ENCODE measurements at regions not wholly inside any gene's neighbourhood (a gene's known extent, or its start where the extent isn't known, plus 50 kb on each side); places are given as distances from the start of the nearest gene placed in this dataset.
A peak's percentile ranks its signal among the peaks of the same experiment; 100 is the strongest.

- intact Hi-C loops (cut with micrococcal nuclease), result no loop called here
- ATAC-seq (no peak), DNase-seq (no peak)
- Histone ChIP-seq H3K9me3 (ENCODE audit: low read length) (no peaks in the 10 kb centered on the region), H3K36me3 (ENCODE audit: low read depth, low read length) (no peaks in the 10 kb centered on the region; the same call in 1 of the 2 replicates), H3K27ac (ENCODE audit: low read length) (no peak overlapping the region), H3K9me2 (replicated peaks; ENCODE audit: low read length) (no peaks in the 10 kb centered on the region), H3K79me2 (ENCODE audit: low read length) (no peaks in the 10 kb centered on the region), H3K4me1 (ENCODE audit: insufficient read depth, low read length) (no peaks in the 10 kb centered on the region), H4K20me1 (ENCODE audit: low read length) (no peaks in the 10 kb centered on the region), H3K4me3 (ENCODE audit: low read length) (no peak overlapping the region), H3K4me2 (ENCODE audit: low read length) (no peak overlapping the region), H2AFZ (ENCODE audit: low read length) (no peak overlapping the region), H3F3A (ENCODE audit: low read length, unreplicated experiment) (no peaks in the 10 kb centered on the region), H3K27me3 (ENCODE audit: low read length) (no peaks in the 10 kb centered on the region), H3K9ac (ENCODE audit: low read length) (no peak overlapping the region)
- CTCF ChIA-PET, result no interaction called here
- BruUV-seq (replicated peaks), result no TSS peak
- POLR2A ChIA-PET (ENCODE audit: unreplicated experiment), result no interaction called here
- no peak for TF ChIP-seq EZH2 (IDR thresholded peaks at IDR 0.05; ENCODE audit: low read length, unreplicated experiment)
- TF ChIP-seq EZH2phosphoT487 (IDR thresholded peaks at IDR 0.05; ENCODE audit: borderline replicate concordance, low read length), result no peak
- TF ChIP-seq CTCF (conservative IDR thresholded peaks at IDR 0.05; ENCODE audit: low read depth, low read length), result no peak
Measured at GRCh38 chr14:71686677-71687076, 245.6 kb upstream of the RGS6 start.

- Histone ChIP-seq H3K79me2 (ENCODE audit: low read length) (no peaks in the 10 kb centered on the region), H3K27me3 (ENCODE audit: low read length) (no peaks in the 10 kb centered on the region), H3F3A (ENCODE audit: low read length, unreplicated experiment) (no peaks in the 10 kb centered on the region), H4K20me1 (ENCODE audit: low read length) (no peaks in the 10 kb centered on the region), H3K9me2 (replicated peaks; ENCODE audit: low read length) (no peaks in the 10 kb centered on the region), H3K4me1 (ENCODE audit: insufficient read depth, low read length) (no peaks in the 10 kb centered on the region), H3K9ac (ENCODE audit: low read length) (no peak overlapping the region), H2AFZ (ENCODE audit: low read length) (no peak overlapping the region), H3K36me3 (ENCODE audit: low read depth, low read length) (no peaks in the 10 kb centered on the region; the same call in 1 of the 2 replicates), H3K4me3 (ENCODE audit: low read length) (no peak overlapping the region), H3K9me3 (ENCODE audit: low read length) (no peaks in the 10 kb centered on the region), H3K4me2 (ENCODE audit: low read length) (no peak overlapping the region), H3K27ac (ENCODE audit: low read length) (no peak overlapping the region)
- intact Hi-C loops (cut with micrococcal nuclease), result no loop called here
- ChIA-PET POLR2A (ENCODE audit: unreplicated experiment) (no interaction called here), CTCF (no interaction called here)
- BruUV-seq (replicated peaks), result no TSS peak
- DNase-seq (no peak), ATAC-seq (no peak)
- TF ChIP-seq EZH2phosphoT487 (IDR thresholded peaks at IDR 0.05; ENCODE audit: borderline replicate concordance, low read length) (no peak), EZH2 (IDR thresholded peaks at IDR 0.05; ENCODE audit: low read length, unreplicated experiment) (no peak), CTCF (conservative IDR thresholded peaks at IDR 0.05; ENCODE audit: low read depth, low read length) (no peak)
Measured at GRCh38 chr14:71687166-71687831, 244.9 kb upstream of the RGS6 start.

- H3K4me2 ChIP-seq (ENCODE audit: low read length), result no peak overlapping the region
Measured at GRCh38 chr14:71688576-71688975, 243.7 kb upstream of the RGS6 start.

More at GRCh38 chr14:71688576-71688975, 243.7 kb upstream of the RGS6 start:
- no peak overlapping the region for H3K27ac ChIP-seq (ENCODE audit: low read length)
- H3K36me3 ChIP-seq (ENCODE audit: low read depth, low read length), result no peaks in the 10 kb centered on the region; the same call in 1 of the 2 replicates
- no peaks in the 10 kb centered on the region for H3K9me3 ChIP-seq (ENCODE audit: low read length)
- H2AFZ ChIP-seq (ENCODE audit: low read length), result no peak overlapping the region
- no peak overlapping the region for H3K4me3 ChIP-seq (ENCODE audit: low read length)
- H3K4me1 ChIP-seq (ENCODE audit: insufficient read depth, low read length), result no peaks in the 10 kb centered on the region
- H3K27me3 ChIP-seq (ENCODE audit: low read length), result no peaks in the 10 kb centered on the region
- H3K79me2 ChIP-seq (ENCODE audit: low read length), result no peaks in the 10 kb centered on the region
- no TSS peak for BruUV-seq (replicated peaks)
- ATAC-seq (no peak), DNase-seq (peak; percentile 21)
- H3K9ac ChIP-seq (ENCODE audit: low read length), result no peak overlapping the region
- TF ChIP-seq EZH2phosphoT487 (IDR thresholded peaks at IDR 0.05; ENCODE audit: borderline replicate concordance, low read length) (no peak), EZH2 (IDR thresholded peaks at IDR 0.05; ENCODE audit: low read length, unreplicated experiment) (no peak), CTCF (conservative IDR thresholded peaks at IDR 0.05; ENCODE audit: low read depth, low read length) (no peak)
- no peaks in the 10 kb centered on the region for H3F3A ChIP-seq (ENCODE audit: low read length, unreplicated experiment)
- CTCF ChIA-PET, result no interaction called here
- H4K20me1 ChIP-seq (ENCODE audit: low read length), result no peaks in the 10 kb centered on the region
- H3K9me2 ChIP-seq (replicated peaks; ENCODE audit: low read length), result no peaks in the 10 kb centered on the region
- intact Hi-C loops (cut with micrococcal nuclease), result no loop called here
- POLR2A ChIA-PET (ENCODE audit: unreplicated experiment), result no interaction called here
